ENCODE measurements at regions not wholly inside any gene's neighbourhood (a gene's known extent, or its start where the extent isn't known, plus 50 kb on each side); places are given as distances from the start of the nearest gene placed in this dataset.

DNA sequence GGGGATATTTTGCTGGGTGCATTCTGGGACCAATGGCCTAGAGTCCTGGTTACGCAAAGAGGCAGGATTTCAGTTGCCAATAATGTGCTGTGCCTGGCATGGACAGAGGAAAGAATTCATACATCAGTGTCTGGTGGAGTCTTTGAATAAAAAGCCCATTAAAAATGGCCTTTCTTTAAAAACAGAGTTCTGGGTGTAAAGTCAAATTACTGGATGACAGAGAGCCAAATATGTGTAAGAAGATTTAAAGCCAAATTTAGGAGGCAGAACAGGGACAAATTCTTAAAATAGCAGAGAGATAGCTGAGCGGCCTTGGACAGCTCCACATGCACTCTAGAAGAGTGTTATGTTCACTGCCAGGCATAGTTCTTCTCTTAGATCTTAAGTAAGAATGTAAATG, 60.8 kb upstream of the MEOX2 start:
- TF ChIP-seq POLR2A (IDR thresholded peaks at IDR 0.05): no peak
- no peak for TF ChIP-seq CTCF (IDR thresholded peaks at IDR 0.05)

Measured in vagina (tissue), 2 donors.